HG03280 (cell line): ENCODE measurements at regions not wholly inside any gene's neighbourhood (a gene's known extent, or its start where the extent isn't known, plus 50 kb on each side); places are given as distances from the start of the nearest gene placed in this dataset.
"Not testable (repeated sequence)": the region's sequence is repeated elsewhere in the genome, so short reads cannot be mapped to it uniquely, and the experiment has no call there.

Source experiments
- ATAC-seq: cut with Tn5 transposase; IDR thresholded peaks from one replicate; pipeline ENCODE4 v1.9.1; 2021; ENCODE audit warnings: mild to moderate bottlenecking, moderate library complexity; ENCODE audit not compliant: unreplicated experiment

GRCh38 chr5:83001796-83002381 lies 75.3 kb downstream of the TMEM167A start:
- no peak for ATAC-seq

GRCh38 chr5:83000922-83001321 lies 76.3 kb downstream of the TMEM167A start:
- ATAC-seq = no peak

GRCh38 chr5:83000428-83000827 lies 76.8 kb downstream of the TMEM167A start:
- no peak for ATAC-seq

GRCh38 chr5:82993416-82993815 lies 83.8 kb downstream of the TMEM167A start:
- ATAC-seq = no peak

- ATAC-seq = no peak
These were observed 84.5 kb downstream of the TMEM167A start for GRCh38 chr5:82992646-82993045.

- no peak for ATAC-seq
These were observed 85.4 kb downstream of the TMEM167A start for GRCh38 chr5:82991678-82992323.

- no peak for ATAC-seq
These were observed 86.1 kb downstream of the TMEM167A start for GRCh38 chr5:82991059-82991458.

GRCh38 chr5:82987188-82987587 lies 90.0 kb downstream of the TMEM167A start:
- no peak for ATAC-seq

GRCh38 chr5:82986404-82986803 lies 90.8 kb downstream of the TMEM167A start:
- ATAC-seq = no peak

- no peak for ATAC-seq
These were observed 91.4 kb downstream of the TMEM167A start for GRCh38 chr5:82985763-82986162.

- no peak for ATAC-seq
These were observed 92.1 kb downstream of the TMEM167A start for GRCh38 chr5:82984786-82985735.

- no peak for ATAC-seq
These were observed 94.3 kb downstream of the TMEM167A start for GRCh38 chr5:82982846-82983245.

- not testable (repeated sequence) for ATAC-seq
These were observed 100.3 kb downstream of the TMEM167A start for GRCh38 chr5:82976887-82977286.

GRCh38 chr5:82975812-82976211 lies 101.4 kb downstream of the TMEM167A start:
- no peak for ATAC-seq

GRCh38 chr5:82975396-82975795 lies 101.8 kb downstream of the TMEM167A start:
- ATAC-seq = no peak

GRCh38 chr5:82974346-82974745 lies 102.8 kb downstream of the TMEM167A start:
- ATAC-seq = not testable (repeated sequence)

- ATAC-seq = no peak
These were observed 105.3 kb downstream of the TMEM167A start for GRCh38 chr5:82971901-82972300.

- ATAC-seq = not testable (repeated sequence)
These were observed 106.0 kb downstream of the TMEM167A start for GRCh38 chr5:82971034-82971806.

- ATAC-seq = not testable (repeated sequence)
These were observed 107.8 kb downstream of the TMEM167A start for GRCh38 chr5:82969221-82969976.

GRCh38 chr5:82967072-82967471 lies 110.1 kb downstream of the TMEM167A start:
- no peak for ATAC-seq
